ENCODE measurements at regions not wholly inside any gene's neighbourhood (a gene's known extent, or its start where the extent isn't known, plus 50 kb on each side); places are given as distances from the start of the nearest gene placed in this dataset.

DNA sequence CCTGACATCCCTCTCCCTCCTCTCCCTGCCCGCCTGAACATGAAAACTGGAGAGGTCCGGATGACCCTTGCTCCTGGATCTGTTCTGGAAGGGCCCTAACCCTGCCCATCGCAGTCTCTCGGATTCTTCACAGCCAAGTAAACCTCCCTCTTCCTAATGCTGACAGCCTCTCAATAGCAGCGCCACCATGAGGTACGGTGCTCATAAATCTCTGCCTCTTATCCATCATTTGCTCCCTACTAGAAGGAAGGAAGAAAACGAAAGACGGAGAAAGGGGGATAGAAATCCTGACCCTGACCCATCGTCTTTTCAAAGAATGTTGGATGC is 257.9 kb downstream of the BCL11A start:
- Mint-ChIP-seq H3K27ac (no peak overlapping the region), H3K27me3 (ENCODE audit: insufficient read depth) (peaks cover 4% of the 10 kb centered on the region), H3K36me3 (ENCODE audit: low read depth) (no peaks in the 10 kb centered on the region; the same call in 1 of the 2 replicates), H3K4me1 (ENCODE audit: low read depth) (no peaks in the 10 kb centered on the region), H3K4me3 (no peak overlapping the region), H3K9me3 (peaks cover 34% of the 10 kb centered on the region)
- no peak for DNase-seq
- TF ChIP-seq, protein P1, sequence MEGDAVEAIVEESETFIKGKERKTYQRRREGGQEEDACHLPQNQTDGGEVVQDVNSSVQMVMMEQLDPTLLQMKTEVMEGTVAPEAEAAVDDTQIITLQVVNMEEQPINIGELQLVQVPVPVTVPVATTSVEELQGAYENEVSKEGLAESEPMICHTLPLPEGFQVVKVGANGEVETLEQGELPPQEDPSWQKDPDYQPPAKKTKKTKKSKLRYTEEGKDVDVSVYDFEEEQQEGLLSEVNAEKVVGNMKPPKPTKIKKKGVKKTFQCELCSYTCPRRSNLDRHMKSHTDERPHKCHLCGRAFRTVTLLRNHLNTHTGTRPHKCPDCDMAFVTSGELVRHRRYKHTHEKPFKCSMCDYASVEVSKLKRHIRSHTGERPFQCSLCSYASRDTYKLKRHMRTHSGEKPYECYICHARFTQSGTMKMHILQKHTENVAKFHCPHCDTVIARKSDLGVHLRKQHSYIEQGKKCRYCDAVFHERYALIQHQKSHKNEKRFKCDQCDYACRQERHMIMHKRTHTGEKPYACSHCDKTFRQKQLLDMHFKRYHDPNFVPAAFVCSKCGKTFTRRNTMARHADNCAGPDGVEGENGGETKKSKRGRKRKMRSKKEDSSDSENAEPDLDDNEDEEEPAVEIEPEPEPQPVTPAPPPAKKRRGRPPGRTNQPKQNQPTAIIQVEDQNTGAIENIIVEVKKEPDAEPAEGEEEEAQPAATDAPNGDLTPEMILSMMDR (IDR thresholded peaks at IDR 0.05), result no peak

DNA sequence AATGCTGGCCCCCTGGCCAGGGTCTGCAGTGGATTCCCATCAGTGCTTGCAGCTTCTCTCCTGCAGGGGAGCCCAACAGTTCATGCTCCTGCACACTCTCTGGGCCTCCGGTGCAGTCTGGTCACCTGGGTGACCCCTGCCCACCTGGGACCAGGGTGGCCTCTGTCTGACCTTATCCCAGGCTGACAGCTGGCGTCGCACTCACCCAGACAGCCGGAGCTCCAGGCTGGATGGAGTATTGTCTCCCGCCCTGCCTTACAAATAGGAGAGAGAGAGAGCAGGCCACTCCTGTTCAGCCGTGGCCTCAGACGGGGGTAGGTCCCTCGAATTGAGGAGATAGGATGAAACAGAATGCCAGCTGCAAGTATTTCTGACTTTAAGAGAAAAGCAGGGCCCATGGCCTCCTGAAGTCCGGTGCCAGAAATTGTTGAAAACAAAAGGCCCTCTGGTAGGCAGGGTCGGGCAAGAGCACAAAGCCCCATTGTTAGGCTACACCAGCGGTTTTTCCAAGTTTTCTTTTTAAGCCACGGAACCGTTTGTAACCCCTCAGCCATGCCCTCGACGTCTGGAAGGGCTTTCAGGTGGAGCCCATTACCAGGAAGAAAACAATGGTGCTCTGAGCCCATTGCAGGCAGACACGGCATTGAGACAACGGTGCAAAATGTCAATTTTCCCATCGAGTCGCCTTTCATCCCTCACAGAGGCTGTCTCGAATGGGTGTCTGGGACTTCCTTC is 258.4 kb downstream of the BCL11A start:
- Mint-ChIP-seq H3K9me3 (peaks cover 34% of the 10 kb centered on the region), H3K27me3 (ENCODE audit: insufficient read depth) (peaks cover 4% of the 10 kb centered on the region)
- no peak for DNase-seq

DNA sequence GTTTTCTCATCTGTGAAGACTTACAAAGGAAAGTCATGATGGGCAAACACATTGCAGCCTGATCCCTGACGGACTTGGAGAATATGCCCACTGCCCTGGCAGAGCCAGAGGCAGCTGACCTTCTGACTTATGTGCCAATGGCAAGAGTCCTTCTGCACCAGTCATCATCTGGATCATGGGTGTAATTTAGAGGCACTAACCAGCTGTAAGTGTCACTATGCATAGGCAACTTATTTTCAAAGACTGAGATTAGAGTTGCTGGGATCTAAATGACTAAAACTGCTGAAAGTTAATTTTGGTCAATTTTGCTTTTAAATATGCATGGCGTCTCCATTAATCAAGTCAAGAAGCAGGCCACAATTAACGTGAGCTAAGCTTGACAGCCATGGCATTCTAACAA is 261.2 kb downstream of the BCL11A start:
- H3K27me3 Mint-ChIP-seq (ENCODE audit: insufficient read depth), result 0 out of 2 replicates have a peak, but pooled peaks cover 2% of the 10 kb centered on the region
- no peaks in the 10 kb centered on the region for H3K4me1 Mint-ChIP-seq (ENCODE audit: low read depth)
- no peak for DNase-seq
- no peaks in the 10 kb centered on the region; the same call in 1 of the 2 replicates for H3K36me3 Mint-ChIP-seq (ENCODE audit: low read depth)
- peaks cover 28% of the 10 kb centered on the region for H3K9me3 Mint-ChIP-seq
- no peak overlapping the region for H3K27ac Mint-ChIP-seq
- no peak overlapping the region for H3K4me3 Mint-ChIP-seq
- TF ChIP-seq, protein P1 (IDR thresholded peaks at IDR 0.05), result no peak

More for the DNA sequence above, 258.4 kb downstream of the BCL11A start:
- no peak overlapping the region for H3K27ac Mint-ChIP-seq
- H3K36me3 Mint-ChIP-seq (ENCODE audit: low read depth), result no peaks in the 10 kb centered on the region; the same call in 1 of the 2 replicates
- no peaks in the 10 kb centered on the region for H3K4me1 Mint-ChIP-seq (ENCODE audit: low read depth)
- TF ChIP-seq, protein P1 (IDR thresholded peaks at IDR 0.05), result no peak
- no peak overlapping the region for H3K4me3 Mint-ChIP-seq

DNA sequence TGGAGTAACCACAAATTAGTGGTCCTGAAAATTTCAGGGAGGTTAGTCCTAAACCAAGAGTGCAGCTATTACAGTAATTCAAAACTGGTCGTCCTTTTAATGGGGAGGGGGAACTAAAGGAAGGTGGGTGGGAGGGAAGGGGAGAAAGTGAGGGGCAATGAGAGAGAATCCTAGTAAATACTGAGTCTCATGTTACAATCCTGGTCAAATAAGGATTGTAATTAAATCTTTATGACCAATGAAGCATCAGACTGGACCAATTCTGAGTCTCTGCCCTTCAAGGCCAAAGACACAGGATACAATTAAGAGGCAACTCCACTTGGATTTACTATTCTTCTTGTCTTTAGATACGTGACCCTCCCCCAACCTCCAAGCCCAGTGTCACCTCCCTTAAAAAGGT is 262.9 kb downstream of the BCL11A start:
- Mint-ChIP-seq H3K9me3 (peaks cover 14% of the 10 kb centered on the region), H3K36me3 (ENCODE audit: low read depth) (no peaks in the 10 kb centered on the region; the same call in 1 of the 2 replicates), H3K27ac (no peak overlapping the region), H3K27me3 (ENCODE audit: insufficient read depth) (peaks cover 2% of the 10 kb centered on the region; the same call in 1 of the 2 replicates), H3K4me1 (ENCODE audit: low read depth) (no peaks in the 10 kb centered on the region), H3K4me3 (no peak overlapping the region)
- no peak for DNase-seq
- TF ChIP-seq, protein P1 (IDR thresholded peaks at IDR 0.05), result no peak

DNA sequence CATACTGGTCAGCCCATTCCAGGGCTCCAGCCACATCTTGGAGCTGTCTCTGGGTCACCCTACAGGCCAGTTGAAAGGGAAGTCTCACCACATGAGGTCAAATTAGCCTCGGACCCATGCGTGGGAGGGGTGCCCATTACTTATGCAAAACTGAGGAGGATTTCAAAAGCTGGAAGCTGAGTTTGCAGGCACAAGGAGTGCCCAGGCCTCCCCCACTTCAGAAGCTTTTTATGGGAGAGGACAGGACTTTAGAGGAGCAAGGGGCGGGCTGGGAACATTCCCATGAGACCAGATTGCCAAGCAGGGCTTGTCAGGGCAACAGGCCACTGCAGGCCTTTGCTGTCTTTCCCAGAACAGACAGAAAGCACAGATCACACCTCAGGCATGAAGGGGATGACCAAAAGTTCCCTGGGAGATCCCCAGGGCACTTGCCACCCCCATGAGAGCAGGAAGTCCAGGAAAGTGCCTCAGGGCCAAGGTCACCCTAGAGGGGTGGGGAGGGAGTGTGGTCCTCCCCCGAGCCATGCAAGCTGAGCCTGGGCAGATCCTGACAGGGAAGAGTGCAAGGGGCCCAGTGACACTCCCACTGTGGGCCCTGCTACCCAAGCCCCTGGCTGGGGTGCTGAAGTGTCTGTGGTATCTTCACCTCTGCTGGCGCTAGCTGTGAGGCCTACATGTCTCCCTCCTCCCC is 267.7 kb downstream of the BCL11A start:
- TF ChIP-seq, protein P1 (IDR thresholded peaks at IDR 0.05), result no peak
- H3K9me3 Mint-ChIP-seq, result no peaks in the 10 kb centered on the region; the same call in 1 of the 2 replicates
- no peak overlapping the region for H3K27ac Mint-ChIP-seq
- H3K36me3 Mint-ChIP-seq (ENCODE audit: low read depth), result no peaks in the 10 kb centered on the region
- no peak overlapping the region for H3K4me3 Mint-ChIP-seq
- no peak for DNase-seq
- no peaks in the 10 kb centered on the region for H3K4me1 Mint-ChIP-seq (ENCODE audit: low read depth)
- H3K27me3 Mint-ChIP-seq (ENCODE audit: insufficient read depth), result peaks cover 2% of the 10 kb centered on the region; the same call in 1 of the 2 replicates

Measured in HFFc6 (cell line).